GM13977 (cell line): ENCODE measurements at regions not wholly inside any gene's neighbourhood (a gene's known extent, or its start where the extent isn't known, plus 50 kb on each side); places are given as distances from the start of the nearest gene placed in this dataset.
A peak's percentile ranks its signal among the peaks of the same experiment; 100 is the strongest.

Experiments
- DNase-seq: peaks from one replicate; pipeline ENCODE4 v3.0.0; 2012; ENCODE audit warnings: low spot score
- in situ Hi-C: fragments of 300-500 bp; cut with MboI; formaldehyde crosslinking; loops from one replicate; pipeline ENCODE4 v1.12.0; 2022; ENCODE audit warnings: low sequenced_read_pairs, low pct_unique_long_range_greater_than_20kb, mixed read lengths, inconsistent platforms; ENCODE audit not compliant: unreplicated experiment
- TF ChIP-seq, protein P1 (sequence below): IDR thresholded peaks from 2 replicates; pipeline ENCODE4 v1.5.1; 2012; ENCODE audit warnings: mild to moderate bottlenecking, control low read depth; ENCODE audit not compliant: insufficient read depth; ENCODE audit errors: extremely low read depth, missing control alignments

DNA sequence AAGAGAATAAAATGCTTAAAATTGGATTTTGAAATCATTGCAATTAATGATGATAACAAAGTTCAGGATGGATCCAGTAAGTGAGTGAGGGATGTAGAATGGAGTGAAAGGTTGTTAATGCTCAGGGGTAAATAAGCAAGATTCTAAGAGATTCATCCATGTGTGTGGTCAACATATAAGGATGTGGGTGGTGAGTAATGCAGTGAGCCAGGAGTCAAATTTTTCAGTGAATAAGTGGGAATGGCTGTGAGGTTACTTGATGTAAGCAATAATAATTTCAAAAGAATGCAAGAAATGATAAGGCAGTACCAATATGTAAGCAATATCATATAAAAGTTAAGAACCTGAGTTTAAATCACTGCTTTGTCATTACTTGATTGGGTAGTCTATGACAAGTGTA lies 207.5 kb upstream of the ADGRB3 start:
- TF ChIP-seq, protein P1, sequence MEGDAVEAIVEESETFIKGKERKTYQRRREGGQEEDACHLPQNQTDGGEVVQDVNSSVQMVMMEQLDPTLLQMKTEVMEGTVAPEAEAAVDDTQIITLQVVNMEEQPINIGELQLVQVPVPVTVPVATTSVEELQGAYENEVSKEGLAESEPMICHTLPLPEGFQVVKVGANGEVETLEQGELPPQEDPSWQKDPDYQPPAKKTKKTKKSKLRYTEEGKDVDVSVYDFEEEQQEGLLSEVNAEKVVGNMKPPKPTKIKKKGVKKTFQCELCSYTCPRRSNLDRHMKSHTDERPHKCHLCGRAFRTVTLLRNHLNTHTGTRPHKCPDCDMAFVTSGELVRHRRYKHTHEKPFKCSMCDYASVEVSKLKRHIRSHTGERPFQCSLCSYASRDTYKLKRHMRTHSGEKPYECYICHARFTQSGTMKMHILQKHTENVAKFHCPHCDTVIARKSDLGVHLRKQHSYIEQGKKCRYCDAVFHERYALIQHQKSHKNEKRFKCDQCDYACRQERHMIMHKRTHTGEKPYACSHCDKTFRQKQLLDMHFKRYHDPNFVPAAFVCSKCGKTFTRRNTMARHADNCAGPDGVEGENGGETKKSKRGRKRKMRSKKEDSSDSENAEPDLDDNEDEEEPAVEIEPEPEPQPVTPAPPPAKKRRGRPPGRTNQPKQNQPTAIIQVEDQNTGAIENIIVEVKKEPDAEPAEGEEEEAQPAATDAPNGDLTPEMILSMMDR = no peak
- DNase-seq = no peak
- in situ Hi-C loops = no loop called here

DNA sequence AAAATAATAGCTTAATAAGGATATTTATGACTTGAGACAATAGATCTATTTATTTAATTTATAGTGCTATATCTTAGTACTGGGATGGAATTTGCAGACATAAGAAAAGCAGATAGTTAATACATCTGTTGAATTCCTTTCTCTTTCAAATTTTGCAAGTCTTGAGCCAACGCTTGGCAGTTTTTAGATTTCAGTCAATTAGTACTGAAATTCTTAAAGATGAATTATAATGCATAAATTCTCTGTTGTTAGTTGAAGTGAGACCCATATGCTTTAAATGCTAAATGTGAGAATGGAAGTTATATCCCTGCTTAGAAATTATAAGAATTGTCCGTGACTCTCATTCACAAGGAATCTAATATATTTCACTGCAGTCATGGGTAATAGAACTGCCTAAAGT lies 225.1 kb upstream of the ADGRB3 start:
- in situ Hi-C loops = no loop called here
- DNase-seq = no peak
- TF ChIP-seq, protein P1 = no peak

DNA sequence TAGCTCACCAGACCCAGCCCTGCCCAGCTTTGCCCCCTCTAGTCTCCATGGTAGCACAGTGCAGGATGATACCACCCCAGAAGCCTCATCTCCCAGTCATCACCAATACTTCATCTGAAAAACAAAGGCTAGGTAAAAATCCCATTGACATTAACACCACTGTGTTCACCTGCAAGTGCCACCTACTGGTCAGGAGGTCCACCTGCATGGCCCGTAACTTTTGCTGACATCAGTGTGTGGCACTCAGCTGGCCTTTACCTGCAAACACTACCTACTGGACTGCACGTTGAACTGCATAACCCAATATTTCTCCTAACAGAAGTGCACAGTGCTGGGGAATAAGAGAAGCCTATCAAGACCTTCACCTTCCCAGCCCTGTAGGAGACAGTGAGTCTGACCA lies 234.7 kb upstream of the ADGRB3 start:
- in situ Hi-C loops = no loop called here
- no peak for DNase-seq
- TF ChIP-seq, protein P1 = peak; percentile 44

DNA sequence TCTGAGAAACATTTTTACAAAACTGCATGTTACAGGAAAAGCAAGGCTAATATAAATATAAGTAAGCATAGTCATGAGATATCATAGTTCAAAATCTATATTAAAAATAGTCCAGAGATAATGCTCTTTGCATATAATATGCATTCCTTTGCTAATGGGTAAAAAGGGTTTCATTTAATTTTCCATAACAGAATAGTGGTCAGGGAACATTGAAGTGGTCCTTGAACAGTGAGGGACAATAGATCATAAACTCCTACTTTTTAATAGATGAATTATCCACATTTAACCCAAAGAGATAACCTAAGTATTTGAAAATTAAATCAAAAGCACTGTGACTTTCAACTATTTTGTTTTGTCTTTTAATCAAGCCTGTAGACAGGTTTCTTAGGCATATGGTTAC lies 243.1 kb upstream of the ADGRB3 start:
- DNase-seq = no peak
- TF ChIP-seq, protein P1 = no peak
- in situ Hi-C loops = no loop called here

DNA sequence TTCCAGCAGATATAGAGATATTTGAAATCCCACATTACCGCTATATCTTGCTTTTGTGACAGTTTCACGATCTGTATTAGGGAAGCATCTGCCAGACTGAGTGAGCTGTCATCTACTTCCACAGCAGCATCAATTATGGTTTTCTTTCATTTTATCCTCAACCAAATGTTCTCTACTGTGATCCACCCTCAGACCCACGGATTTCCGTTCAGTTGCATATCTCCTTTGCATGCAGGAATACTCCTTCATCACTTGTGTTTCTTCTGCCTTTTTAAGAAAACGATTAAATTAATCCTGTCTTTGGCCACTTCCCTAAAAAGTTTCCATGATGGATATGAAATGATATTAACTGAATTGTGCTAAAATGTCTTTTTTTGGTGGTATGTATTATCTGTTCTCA lies 262.1 kb upstream of the ADGRB3 start:
- in situ Hi-C loops = no loop called here

DNA sequence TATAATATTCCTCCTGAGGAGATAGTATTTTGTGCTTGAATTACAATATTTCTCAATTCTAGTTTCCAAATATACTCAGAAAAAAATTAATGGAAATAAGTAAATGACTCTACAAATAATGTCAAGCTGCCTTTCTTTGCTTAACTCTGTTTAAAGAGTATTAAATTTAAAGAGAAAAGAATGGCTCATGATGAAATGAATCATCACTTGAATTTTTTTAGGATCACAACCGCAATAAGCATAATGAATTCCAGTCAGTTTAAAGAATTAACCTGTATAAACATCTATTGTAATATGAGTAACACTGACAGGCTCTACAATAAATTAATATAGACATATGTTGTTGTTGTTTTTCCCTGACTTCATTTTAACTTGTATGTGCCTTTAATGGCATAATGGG lies 266.2 kb upstream of the ADGRB3 start:
- in situ Hi-C loops = no loop called here
- TF ChIP-seq, protein P1 = no peak

More for the DNA sequence above, 262.1 kb upstream of the ADGRB3 start:
- no peak for DNase-seq
- TF ChIP-seq, protein P1 = no peak

DNA sequence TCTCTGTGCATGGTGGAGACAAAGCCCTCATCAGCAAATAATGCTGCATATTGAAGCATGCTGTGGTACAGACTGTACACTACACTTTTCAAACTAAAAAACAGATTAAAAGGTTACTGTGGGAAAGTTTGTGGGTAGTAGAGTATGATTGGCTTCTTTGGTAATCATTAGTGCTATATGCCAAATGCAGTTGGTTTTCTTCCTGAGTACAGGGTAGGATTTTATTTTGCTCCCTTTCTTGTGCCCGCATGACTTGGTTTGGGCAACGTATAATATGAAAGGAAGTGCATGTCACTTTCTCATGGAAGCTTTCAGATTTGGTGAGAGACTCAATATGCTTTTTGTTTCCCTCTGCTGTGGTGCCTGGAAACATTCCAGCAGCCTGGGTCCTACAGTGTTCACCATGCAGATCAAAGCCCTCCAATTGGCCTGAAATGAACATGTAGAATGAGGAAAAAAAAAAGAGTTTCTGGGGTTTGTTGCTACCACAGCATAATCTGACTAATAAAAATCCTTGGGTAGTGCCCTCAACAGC lies 270.7 kb upstream of the ADGRB3 start:
- in situ Hi-C loops = no loop called here
- TF ChIP-seq, protein P1 = no peak

More for the DNA sequence above, 266.2 kb upstream of the ADGRB3 start:
- no peak for DNase-seq

More for the DNA sequence above, 270.7 kb upstream of the ADGRB3 start:
- DNase-seq = no peak
